A204.1 (cell line): ENCODE measurements at regions not wholly inside any gene's neighbourhood (a gene's known extent, or its start where the extent isn't known, plus 50 kb on each side); places are given as distances from the start of the nearest gene placed in this dataset.

Experiments used
- FAIRE-seq: peaks from 2 replicates; lab custom pipeline; 2012; peaks lifted over from hg19 to GRCh38; lab: Jason Lieb, UNC

GRCh38 chr1:46878173-46878782 lies 63.0 kb downstream of the CYP4A11 start:
- peak; percentile 99 for FAIRE-seq

- peak; percentile 29 for FAIRE-seq
These were observed 65.2 kb downstream of the CYP4A11 start for GRCh38 chr1:46876093-46876492.
